ENCODE measurements at regions not wholly inside any gene's neighbourhood (a gene's known extent, or its start where the extent isn't known, plus 50 kb on each side); places are given as distances from the start of the nearest gene placed in this dataset.

GRCh38 chr6:22888163-22888752 lies 318.9 kb downstream of the HDGFL1 start:
- CTCF ChIA-PET = interaction anchor here (0.7 to 1.4 kb wide), 2 partner anchors 19 to 879 kb away, joined by 3 to 4 read pairs; no protein-coding TSS in a partner anchor
- no peak for TF ChIP-seq CTCF (IDR thresholded peaks at IDR 0.05; ENCODE audit: insufficient read depth, low read length, missing control alignments)
- DNase-seq (ENCODE audit: low read depth, low spot score) = no peak
- H3K4me3 ChIP-seq (ENCODE audit: low read depth, low read length) = no peak overlapping the region
- POLR2A ChIA-PET = no interaction called here

GRCh38 chr6:22891934-22892333 lies 322.6 kb downstream of the HDGFL1 start:
- no peak overlapping the region for H3K4me3 ChIP-seq (ENCODE audit: low read depth, low read length)
- ChIA-PET CTCF (interaction anchor here (0.5 to 2.2 kb wide), 4 partner anchors 11 to 261 kb away, joined by 3 to 5 read pairs (median 4); no protein-coding TSS in a partner anchor), POLR2A (interaction anchor here (1.7 kb wide), 1 partner anchor 11 kb away, joined by 4 read pairs; no protein-coding TSS in a partner anchor)
- TF ChIP-seq CTCF (IDR thresholded peaks at IDR 0.05; ENCODE audit: insufficient read depth, low read length, missing control alignments) = no peak
- no peak for DNase-seq (ENCODE audit: low read depth, low spot score)

GRCh38 chr6:22892452-22892851 lies 323.1 kb downstream of the HDGFL1 start:
- ChIA-PET CTCF (interaction anchor here (1.2 to 2.2 kb wide), 3 partner anchors 11 to 68 kb away, joined by 4 to 5 read pairs (median 4); no protein-coding TSS in a partner anchor), POLR2A (interaction anchor here (0.7 to 1.7 kb wide), 2 partner anchors 12 to 76 kb away, joined by 3 to 4 read pairs; no protein-coding TSS in a partner anchor)
- TF ChIP-seq CTCF (IDR thresholded peaks at IDR 0.05; ENCODE audit: insufficient read depth, low read length, missing control alignments) = no peak
- no peak overlapping the region for H3K4me3 ChIP-seq (ENCODE audit: low read depth, low read length)
- DNase-seq (ENCODE audit: low read depth, low spot score) = peak; percentile 93

- POLR2A ChIA-PET = no interaction called here
- no peak for TF ChIP-seq CTCF (IDR thresholded peaks at IDR 0.05; ENCODE audit: insufficient read depth, low read length, missing control alignments)
- H3K4me3 ChIP-seq (ENCODE audit: low read depth, low read length) = no peak overlapping the region
- CTCF ChIA-PET = no interaction called here
- no peak for DNase-seq (ENCODE audit: low read depth, low spot score)
Measured at GRCh38 chr6:22896696-22897095, 327.3 kb downstream of the HDGFL1 start.

GRCh38 chr6:22899426-22899825 lies 330.1 kb downstream of the HDGFL1 start:
- no peak for DNase-seq (ENCODE audit: low read depth, low spot score)
- no peak overlapping the region for H3K4me3 ChIP-seq (ENCODE audit: low read depth, low read length)
- CTCF ChIA-PET = no interaction called here
- POLR2A ChIA-PET = no interaction called here
- no peak for TF ChIP-seq CTCF (IDR thresholded peaks at IDR 0.05; ENCODE audit: insufficient read depth, low read length, missing control alignments)

GRCh38 chr6:22903826-22904225 lies 334.5 kb downstream of the HDGFL1 start:
- no peak for TF ChIP-seq CTCF (IDR thresholded peaks at IDR 0.05; ENCODE audit: insufficient read depth, low read length, missing control alignments)
- no peak for DNase-seq (ENCODE audit: low read depth, low spot score)
- CTCF ChIA-PET = no interaction called here
- no peak overlapping the region for H3K4me3 ChIP-seq (ENCODE audit: low read depth, low read length)
- POLR2A ChIA-PET = no interaction called here
